Mesendoderm (in vitro differentiated cells): ENCODE measurements at regions not wholly inside any gene's neighbourhood (a gene's known extent, or its start where the extent isn't known, plus 50 kb on each side); places are given as distances from the start of the nearest gene placed in this dataset.

ENCODE experiments used
- DNase-seq: peaks from one replicate; pipeline ENCODE4 v3.0.0; 2013
- H2AK5ac ChIP-seq: 2 replicates; pipeline ENCODE4 v1.6.1; 2013; ENCODE audit warnings: low read length, inconsistent platforms
- H2BK120ac ChIP-seq: 2 replicates; pipeline ENCODE4 v1.6.1; 2013; ENCODE audit warnings: low read depth, mild to moderate bottlenecking, low read length, moderate library complexity, mixed read lengths
- H2BK15ac ChIP-seq: replicated peaks from 2 replicates; pipeline ENCODE4 v1.6.1; 2013; ENCODE audit warnings: low read depth, mild to moderate bottlenecking, moderate library complexity
- H2BK5ac ChIP-seq: 2 replicates; pipeline ENCODE4 v1.6.1; 2013; ENCODE audit warnings: low read length, inconsistent platforms
- H3K18ac ChIP-seq: 2 replicates; pipeline ENCODE4 v1.6.1; 2013; ENCODE audit warnings: mild to moderate bottlenecking, low read length, mixed read lengths
- H3K23ac ChIP-seq: one replicate; pipeline ENCODE4 v1.6.1; 2013; ENCODE audit warnings: low read length
- H3K27ac ChIP-seq: 2 replicates; pipeline ENCODE4 v1.5.1; 2013; ENCODE audit warnings: low read depth, mild to moderate bottlenecking, inconsistent platforms, low read length, moderate library complexity
- H3K27me3 ChIP-seq: 2 replicates; pipeline ENCODE4 v1.6.1; 2013; ENCODE audit warnings: low read length, control low read depth, mild to moderate bottlenecking, inconsistent platforms; ENCODE audit not compliant: insufficient read depth, poor library complexity
- H3K36me3 ChIP-seq: 2 replicates; pipeline ENCODE4 v1.6.1; 2013; ENCODE audit warnings: low read length, inconsistent platforms; ENCODE audit not compliant: control insufficient read depth, insufficient read depth
- H3K4ac ChIP-seq: one replicate; pipeline ENCODE4 v1.6.1; 2013; ENCODE audit warnings: low read depth, mild to moderate bottlenecking, low read length, moderate library complexity
- H3K4me1 ChIP-seq: 2 replicates; pipeline ENCODE4 v1.6.1; 2013; ENCODE audit warnings: low read depth, low read length, inconsistent platforms; ENCODE audit not compliant: control insufficient read depth
- H3K4me2 ChIP-seq: 2 replicates; pipeline ENCODE4 v1.6.1; 2013; ENCODE audit warnings: low read length
- H3K4me3 ChIP-seq: 2 replicates; pipeline ENCODE4 v1.5.1; 2013; ENCODE audit warnings: mild to moderate bottlenecking, low read length
- H3K56ac ChIP-seq: one replicate; pipeline ENCODE4 v1.6.1; 2013; ENCODE audit warnings: low read length
- H3K79me1 ChIP-seq: 2 replicates; pipeline ENCODE4 v1.6.1; 2013; ENCODE audit warnings: low read length, inconsistent platforms
- H3K79me2 ChIP-seq: 2 replicates; pipeline ENCODE4 v1.6.1; 2013; ENCODE audit warnings: mild to moderate bottlenecking, low read length; ENCODE audit not compliant: control insufficient read depth, insufficient read depth
- H3K9ac ChIP-seq: 2 replicates; pipeline ENCODE4 v1.6.1; 2013; ENCODE audit warnings: low read length, inconsistent platforms
- H4K5ac ChIP-seq: one replicate; pipeline ENCODE4 v1.6.1; 2013; ENCODE audit warnings: low read length
- H4K8ac ChIP-seq: one replicate; pipeline ENCODE4 v1.6.1; 2013; ENCODE audit warnings: low read depth, mild to moderate bottlenecking, control low read depth, low read length, moderate library complexity
- WGBS: extraction: QIAGEN DNeasy Blood & Tissue Kit; methylation state at CpG from one replicate; pipeline ENCODE4 v1.1.7; 2013; ENCODE audit warnings: low lambda C conversion rate, missing lambda C conversion rate; ENCODE audit not compliant: insufficient coverage; ENCODE audit errors: extremely low coverage; 5-methylcytosine and 5-hydroxymethylcytosine counted together

DNA sequence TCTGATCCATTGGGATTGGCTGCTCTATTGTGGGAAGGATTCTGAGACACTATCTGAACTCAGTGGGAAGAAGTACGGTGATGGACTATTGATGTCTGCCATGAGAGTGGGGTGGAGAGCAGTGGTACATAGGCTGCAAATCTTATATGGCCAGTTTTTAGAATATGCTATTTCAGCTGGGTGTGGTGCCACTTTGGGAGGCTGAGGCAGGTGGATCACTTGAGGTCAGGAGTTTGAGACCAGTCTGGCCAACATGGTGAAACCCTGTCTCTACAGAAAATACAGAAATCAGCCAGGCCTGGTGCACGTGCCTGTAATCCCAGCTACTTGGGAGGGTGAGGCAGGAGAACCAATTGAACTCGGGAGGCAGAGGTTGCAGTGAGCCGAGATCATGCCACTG lies 505.9 kb downstream of the MED13L start:
- Histone ChIP-seq H2BK5ac (no peak overlapping the region), H3K79me2 (no peaks in the 10 kb centered on the region), H2BK120ac (no peak overlapping the region), H3K4me1 (no peaks in the 10 kb centered on the region), H3K23ac (no peak overlapping the region), H3K27me3 (no peaks in the 10 kb centered on the region), H3K4me2 (no peak overlapping the region), H4K8ac (no peak overlapping the region), H3K4me3 (no peak overlapping the region), H4K5ac (no peak overlapping the region), H3K27ac (no peak overlapping the region), H3K9ac (no peak overlapping the region), H3K4ac (no peak overlapping the region), H3K79me1 (no peaks in the 10 kb centered on the region), H3K36me3 (no peaks in the 10 kb centered on the region), H2AK5ac (no peak overlapping the region), H3K56ac (no peak overlapping the region), H3K18ac (no peak overlapping the region), H2BK15ac (no peak overlapping the region)
- WGBS: no CpG with 5 or more reads among the region's 4 CpGs
- DNase-seq: no peak

- Histone ChIP-seq H2BK5ac (no peak overlapping the region), H3K4me2 (no peak overlapping the region), H3K9ac (no peak overlapping the region), H4K8ac (no peak overlapping the region), H2BK120ac (no peak overlapping the region), H4K5ac (no peak overlapping the region), H3K79me1 (no peaks in the 10 kb centered on the region), H2AK5ac (no peak overlapping the region), H3K23ac (no peak overlapping the region), H2BK15ac (no peak overlapping the region), H3K4me1 (no peaks in the 10 kb centered on the region), H3K36me3 (no peaks in the 10 kb centered on the region), H3K4ac (no peak overlapping the region), H3K4me3 (no peak overlapping the region), H3K56ac (no peak overlapping the region), H3K27ac (no peak overlapping the region), H3K79me2 (no peaks in the 10 kb centered on the region), H3K18ac (no peak overlapping the region), H3K27me3 (no peaks in the 10 kb centered on the region)
- DNase-seq: peak; percentile 64
- no CpG with 5 or more reads among the region's 2 CpGs for WGBS
These were observed 506.4 kb downstream of the MED13L start for GRCh38 chr12:115771065-115771464.

- WGBS: no CpG with 5 or more reads among the region's 1 CpG
- H3K36me3 ChIP-seq: no peaks in the 10 kb centered on the region
- no peak overlapping the region for H2BK15ac ChIP-seq
- H2BK120ac ChIP-seq: no peak overlapping the region
- H3K9ac ChIP-seq: no peak overlapping the region
- no peak for DNase-seq
- H3K79me1 ChIP-seq: no peaks in the 10 kb centered on the region
- H2BK5ac ChIP-seq: no peak overlapping the region
- H3K4me3 ChIP-seq: no peak overlapping the region
- H3K79me2 ChIP-seq: no peaks in the 10 kb centered on the region
- no peak overlapping the region for H3K23ac ChIP-seq
- H3K18ac ChIP-seq: no peak overlapping the region
- no peaks in the 10 kb centered on the region for H3K27me3 ChIP-seq
- no peak overlapping the region for H4K5ac ChIP-seq
- H3K4me2 ChIP-seq: no peak overlapping the region
- no peaks in the 10 kb centered on the region for H3K4me1 ChIP-seq
- H3K4ac ChIP-seq: no peak overlapping the region
- no peak overlapping the region for H3K27ac ChIP-seq
- no peak overlapping the region for H2AK5ac ChIP-seq
- no peak overlapping the region for H3K56ac ChIP-seq
- H4K8ac ChIP-seq: no peak overlapping the region
These were observed 506.9 kb downstream of the MED13L start for GRCh38 chr12:115770643-115771042.

- Histone ChIP-seq H3K27me3 (no peaks in the 10 kb centered on the region), H2BK120ac (no peak overlapping the region), H3K4me1 (no peaks in the 10 kb centered on the region), H3K79me1 (no peaks in the 10 kb centered on the region), H3K79me2 (no peaks in the 10 kb centered on the region), H3K4me3 (no peak overlapping the region), H3K9ac (no peak overlapping the region), H3K27ac (no peak overlapping the region), H2AK5ac (no peak overlapping the region), H3K23ac (no peak overlapping the region), H3K4me2 (no peak overlapping the region), H2BK15ac (no peak overlapping the region), H3K4ac (no peak overlapping the region), H3K56ac (no peak overlapping the region), H3K36me3 (no peaks in the 10 kb centered on the region), H4K8ac (no peak overlapping the region), H3K18ac (no peak overlapping the region), H4K5ac (no peak overlapping the region), H2BK5ac (no peak overlapping the region)
- WGBS: no CpG with 5 or more reads among the region's 5 CpGs
- no peak for DNase-seq
These were observed 509.6 kb downstream of the MED13L start for GRCh38 chr12:115767916-115768315.

DNA sequence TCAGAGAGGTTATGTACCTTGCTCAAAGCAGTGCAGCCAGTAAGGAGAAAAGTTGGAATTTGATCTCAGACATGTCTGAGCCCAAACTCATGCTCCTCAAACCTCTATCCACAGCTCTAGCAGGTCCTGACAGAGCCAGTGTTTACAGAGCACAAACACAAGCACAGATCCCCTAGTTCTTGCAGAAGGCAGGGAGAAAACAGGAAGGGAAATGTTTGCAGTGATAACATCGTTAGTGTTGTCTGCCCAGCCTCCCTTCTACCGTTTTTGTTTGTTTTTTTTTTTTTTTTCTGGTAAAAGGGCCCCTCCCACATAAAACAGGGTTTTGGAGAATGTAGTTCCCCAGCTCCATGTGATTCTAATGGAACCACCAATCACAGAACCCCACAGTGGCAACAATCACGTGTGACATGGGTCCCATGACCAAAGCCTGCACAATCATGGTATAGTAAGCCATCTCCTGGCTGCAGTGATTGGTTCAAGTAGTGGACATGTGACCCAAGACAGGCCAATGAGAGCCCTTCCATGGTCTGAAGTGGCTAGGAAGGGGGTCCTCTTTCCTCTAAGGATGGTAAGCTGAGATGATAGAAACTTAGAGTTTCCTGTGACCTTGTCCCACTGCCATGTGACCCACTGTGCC lies 513.4 kb downstream of the MED13L start:
- Histone ChIP-seq H3K4me3 (no peak overlapping the region), H2BK15ac (no peak overlapping the region), H4K8ac (no peak overlapping the region), H3K23ac (no peak overlapping the region), H3K27me3 (no peaks in the 10 kb centered on the region), H4K5ac (no peak overlapping the region), H3K4me1 (no peaks in the 10 kb centered on the region), H3K9ac (no peak overlapping the region), H3K36me3 (no peaks in the 10 kb centered on the region), H2AK5ac (no peak overlapping the region), H3K79me1 (no peaks in the 10 kb centered on the region), H3K4me2 (no peak overlapping the region), H3K79me2 (no peaks in the 10 kb centered on the region), H2BK120ac (no peak overlapping the region), H3K56ac (no peak overlapping the region), H2BK5ac (no peak overlapping the region), H3K4ac (no peak overlapping the region), H3K18ac (no peak overlapping the region), H3K27ac (no peak overlapping the region)
- DNase-seq: peak; percentile 37
- no CpG with 5 or more reads among the region's 3 CpGs for WGBS

DNA sequence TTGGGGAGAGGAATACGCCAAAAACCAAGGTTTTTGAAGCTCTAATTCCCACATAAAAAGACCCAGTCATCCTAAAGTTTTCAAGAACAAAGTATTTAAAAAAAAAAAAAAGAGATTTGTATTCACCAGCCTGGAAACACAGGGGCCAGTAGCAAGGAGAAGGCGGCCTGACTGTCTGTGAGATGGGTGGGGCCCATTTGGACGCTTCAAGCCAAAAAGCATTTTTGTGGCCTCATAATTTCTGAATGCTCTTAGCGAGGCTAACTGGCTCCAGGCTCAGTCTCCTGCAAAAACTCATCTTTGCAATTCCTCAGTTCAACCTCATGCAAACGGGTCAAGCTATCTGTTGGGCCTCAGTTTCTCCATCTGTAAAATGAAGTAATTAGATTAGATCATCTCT lies 514.1 kb downstream of the MED13L start:
- Histone ChIP-seq H3K9ac (no peak overlapping the region), H3K4me1 (no peaks in the 10 kb centered on the region), H4K5ac (no peak overlapping the region), H2BK15ac (no peak overlapping the region), H2BK5ac (no peak overlapping the region), H3K23ac (no peak overlapping the region), H2AK5ac (no peak overlapping the region), H3K4ac (no peak overlapping the region), H3K36me3 (no peaks in the 10 kb centered on the region), H3K27ac (no peak overlapping the region), H3K4me3 (no peak overlapping the region), H3K79me2 (no peaks in the 10 kb centered on the region), H3K79me1 (no peaks in the 10 kb centered on the region), H3K27me3 (no peaks in the 10 kb centered on the region), H3K18ac (no peak overlapping the region), H3K56ac (no peak overlapping the region), H4K8ac (no peak overlapping the region), H2BK120ac (no peak overlapping the region), H3K4me2 (no peak overlapping the region)
- no CpG with 5 or more reads among the region's 5 CpGs for WGBS
- DNase-seq: no peak
